ENCODE measurements at regions not wholly inside any gene's neighbourhood (a gene's known extent, or its start where the extent isn't known, plus 50 kb on each side); places are given as distances from the start of the nearest gene placed in this dataset.

DNA sequence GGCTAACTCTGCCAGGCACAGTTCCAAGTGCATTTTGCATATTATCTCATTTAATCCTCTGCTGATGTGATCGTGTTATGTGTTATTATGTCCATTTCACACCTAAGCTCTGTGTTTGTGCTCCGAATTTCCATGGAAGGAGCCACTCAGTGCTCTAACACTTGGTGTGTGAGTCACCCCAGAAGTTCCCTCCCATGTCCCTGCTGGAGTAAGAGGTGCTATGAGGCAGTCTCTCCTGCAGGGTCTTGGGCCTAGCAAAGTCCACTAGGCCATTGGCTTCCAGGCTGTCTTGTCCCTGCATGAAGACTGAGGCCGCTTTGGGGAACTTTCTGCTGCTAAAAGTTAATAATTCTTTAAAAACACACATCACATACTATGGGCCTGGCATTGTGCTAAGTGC, 405.9 kb upstream of the SULF2 start:
- TF ChIP-seq, protein P1, sequence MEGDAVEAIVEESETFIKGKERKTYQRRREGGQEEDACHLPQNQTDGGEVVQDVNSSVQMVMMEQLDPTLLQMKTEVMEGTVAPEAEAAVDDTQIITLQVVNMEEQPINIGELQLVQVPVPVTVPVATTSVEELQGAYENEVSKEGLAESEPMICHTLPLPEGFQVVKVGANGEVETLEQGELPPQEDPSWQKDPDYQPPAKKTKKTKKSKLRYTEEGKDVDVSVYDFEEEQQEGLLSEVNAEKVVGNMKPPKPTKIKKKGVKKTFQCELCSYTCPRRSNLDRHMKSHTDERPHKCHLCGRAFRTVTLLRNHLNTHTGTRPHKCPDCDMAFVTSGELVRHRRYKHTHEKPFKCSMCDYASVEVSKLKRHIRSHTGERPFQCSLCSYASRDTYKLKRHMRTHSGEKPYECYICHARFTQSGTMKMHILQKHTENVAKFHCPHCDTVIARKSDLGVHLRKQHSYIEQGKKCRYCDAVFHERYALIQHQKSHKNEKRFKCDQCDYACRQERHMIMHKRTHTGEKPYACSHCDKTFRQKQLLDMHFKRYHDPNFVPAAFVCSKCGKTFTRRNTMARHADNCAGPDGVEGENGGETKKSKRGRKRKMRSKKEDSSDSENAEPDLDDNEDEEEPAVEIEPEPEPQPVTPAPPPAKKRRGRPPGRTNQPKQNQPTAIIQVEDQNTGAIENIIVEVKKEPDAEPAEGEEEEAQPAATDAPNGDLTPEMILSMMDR (IDR thresholded peaks at IDR 0.05) = no peak
- TF ChIP-seq POLR2A (IDR thresholded peaks at IDR 0.05) = no peak

Measured in body of pancreas (tissue), 4 donors.